Fibroblast of gingiva (primary cell): ENCODE measurements at regions not wholly inside any gene's neighbourhood (a gene's known extent, or its start where the extent isn't known, plus 50 kb on each side); places are given as distances from the start of the nearest gene placed in this dataset.
A peak's percentile ranks its signal among the peaks of the same experiment; 100 is the strongest.

Experiments
- DNase-seq: peaks from one replicate; pipeline ENCODE4 v3.0.0-alpha.2; 2011; ENCODE audit warnings: low read depth

DNA sequence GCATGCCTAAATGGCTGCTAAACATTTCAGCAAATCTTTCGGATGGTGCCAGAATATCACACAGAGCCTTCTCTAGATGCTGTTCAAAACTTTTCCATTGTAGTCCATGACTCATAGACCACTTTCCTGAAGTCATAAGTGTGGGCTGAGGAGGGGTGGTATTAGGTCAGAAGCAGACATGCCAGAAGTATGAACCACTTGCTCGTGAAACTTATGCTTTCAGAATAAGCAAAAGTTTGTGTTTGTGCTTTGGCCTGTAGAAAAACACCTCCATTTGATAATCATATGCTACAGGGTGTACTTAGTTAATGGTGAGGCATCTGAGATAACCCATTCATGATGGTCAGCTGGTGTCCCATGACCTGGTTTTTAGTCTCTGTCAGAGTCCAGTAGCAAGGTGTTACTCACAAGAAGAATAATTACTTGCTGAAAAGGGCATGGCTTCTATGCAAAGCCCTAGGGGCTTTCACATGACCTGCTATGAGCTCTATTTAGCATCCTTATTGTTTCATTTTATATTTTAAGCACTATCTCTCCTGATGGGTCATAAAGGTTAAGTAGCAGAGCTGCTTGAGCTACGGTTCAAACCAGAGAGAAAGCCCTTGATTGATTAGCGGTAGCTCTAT is 183.1 kb upstream of the IVNS1ABP start:
- DNase-seq, result peak; percentile 52

DNA sequence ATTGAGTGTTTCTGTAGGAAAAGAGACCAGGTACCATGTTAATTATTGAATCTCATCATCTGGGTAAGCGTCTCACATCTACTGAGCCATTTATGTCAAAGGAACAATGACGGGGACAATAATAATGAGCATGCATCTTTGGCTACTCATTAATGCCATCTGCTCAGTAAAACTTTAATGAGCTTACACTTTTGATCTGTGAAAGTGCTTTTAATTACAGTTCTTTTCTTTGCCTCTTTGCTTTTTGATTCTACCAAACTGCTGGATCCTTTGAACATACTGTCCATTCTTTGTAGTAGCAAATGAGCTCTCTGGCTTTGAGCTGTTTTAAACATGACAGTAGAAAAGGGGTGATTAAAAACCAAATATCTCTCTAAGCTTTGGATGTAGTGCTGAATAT is 181.2 kb upstream of the IVNS1ABP start:
- DNase-seq, result no peak

DNA sequence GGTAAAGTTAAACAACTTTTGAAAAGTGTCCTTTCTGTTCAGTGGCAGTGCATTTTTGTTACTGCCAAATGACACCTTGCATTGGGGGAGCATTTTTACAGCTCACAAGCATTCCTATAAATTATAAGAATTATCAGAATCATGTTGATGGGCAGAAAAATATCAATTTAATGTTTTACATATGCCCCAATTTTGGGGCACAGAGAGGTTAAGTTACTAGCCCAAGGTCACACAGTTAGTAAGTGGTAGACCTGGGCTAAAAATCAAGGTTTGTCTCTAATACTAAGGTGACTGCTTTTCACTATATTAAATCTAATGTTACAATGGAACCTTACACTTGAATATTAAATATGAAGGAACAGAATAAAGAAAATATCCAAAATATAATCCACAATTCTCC is 180.1 kb upstream of the IVNS1ABP start:
- no peak for DNase-seq

DNA sequence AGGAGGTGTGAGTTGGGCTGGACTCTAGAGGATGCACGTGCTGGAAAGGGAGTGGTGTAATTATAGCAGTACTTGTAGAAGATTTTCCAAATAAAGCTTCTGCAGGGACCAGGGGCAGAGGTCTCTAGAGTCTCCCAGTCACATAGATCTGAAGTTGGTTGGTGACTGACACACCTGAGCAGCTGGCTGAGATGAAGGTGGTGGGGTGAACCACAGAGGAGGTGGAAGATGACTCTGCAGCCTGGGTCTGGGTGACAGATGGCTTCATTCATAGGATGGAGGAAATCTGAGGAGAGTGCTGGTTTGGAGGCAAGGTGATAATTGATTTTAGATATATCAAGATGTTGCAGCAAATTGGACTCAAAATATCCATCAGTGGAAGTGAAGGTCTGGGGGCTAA is 178.9 kb upstream of the IVNS1ABP start:
- no peak for DNase-seq

DNA sequence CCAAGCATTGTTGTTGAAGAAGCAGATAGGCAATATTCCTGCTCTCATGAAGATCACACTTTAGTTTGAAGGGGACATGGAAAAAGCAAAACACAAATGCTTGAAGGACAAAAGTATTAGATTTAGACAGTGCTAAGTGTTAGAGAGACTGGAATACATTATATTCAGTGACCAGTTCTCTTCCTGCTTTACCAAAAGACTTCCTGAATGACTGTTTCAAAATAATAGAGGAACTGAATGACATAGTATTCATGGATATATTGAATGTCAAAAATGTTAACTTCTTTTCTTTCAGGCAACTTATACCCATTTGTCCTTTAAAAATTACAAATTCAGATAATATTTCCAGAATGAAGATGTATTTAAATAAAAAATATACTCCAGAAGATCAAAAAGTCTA is 178.0 kb upstream of the IVNS1ABP start:
- DNase-seq, result no peak

DNA sequence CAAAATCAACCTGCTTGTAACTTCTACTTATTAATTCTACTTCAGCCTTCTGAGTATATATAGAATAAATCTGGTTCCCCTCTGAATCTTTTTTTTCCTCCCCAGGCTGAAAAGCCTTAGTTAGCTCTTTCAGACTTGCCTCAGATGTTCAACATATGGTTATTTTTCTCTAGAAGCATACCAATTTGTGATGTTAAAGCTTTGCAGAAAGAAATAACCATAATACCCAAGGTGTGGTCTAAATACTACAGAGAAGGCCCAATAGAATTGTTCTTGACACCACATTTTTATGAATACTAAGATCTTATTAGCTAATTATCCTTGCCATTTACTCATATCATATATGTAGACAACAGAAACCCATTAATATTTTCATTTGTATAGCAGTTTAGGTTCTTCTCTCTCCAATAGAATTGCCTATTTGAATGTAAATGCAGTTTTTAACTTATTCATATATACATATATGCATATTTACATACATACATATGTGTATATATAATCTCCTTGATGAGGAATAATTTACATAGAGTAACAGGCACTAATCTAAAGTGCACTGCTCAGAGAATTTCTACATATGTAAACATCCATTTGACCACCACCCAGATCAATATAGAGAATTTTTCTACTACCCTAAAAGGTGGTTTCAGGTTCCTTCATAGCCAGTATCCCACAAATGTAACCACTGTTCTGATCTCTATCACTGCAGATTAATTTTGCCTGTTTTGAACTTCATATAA is 175.2 kb upstream of the IVNS1ABP start:
- no peak for DNase-seq

DNA sequence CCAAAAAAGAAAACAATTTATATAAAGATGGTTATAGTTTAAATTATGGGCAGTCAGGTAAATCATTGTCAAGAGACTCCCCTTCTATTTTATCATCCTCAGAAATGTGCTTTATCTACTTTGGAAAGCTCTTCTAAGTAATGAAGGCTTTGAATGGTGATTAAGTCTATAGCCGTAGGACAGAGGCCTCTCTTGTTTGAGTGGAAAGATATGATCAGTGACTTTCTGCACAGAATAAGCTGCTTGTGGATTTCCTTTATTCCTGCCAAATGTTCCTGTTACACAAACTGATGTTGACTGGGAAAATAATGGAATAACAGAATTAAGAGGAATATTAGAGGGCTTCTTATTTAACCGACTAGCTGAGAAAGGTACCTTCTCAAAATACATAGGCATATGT is 174.6 kb upstream of the IVNS1ABP start:
- DNase-seq, result no peak

DNA sequence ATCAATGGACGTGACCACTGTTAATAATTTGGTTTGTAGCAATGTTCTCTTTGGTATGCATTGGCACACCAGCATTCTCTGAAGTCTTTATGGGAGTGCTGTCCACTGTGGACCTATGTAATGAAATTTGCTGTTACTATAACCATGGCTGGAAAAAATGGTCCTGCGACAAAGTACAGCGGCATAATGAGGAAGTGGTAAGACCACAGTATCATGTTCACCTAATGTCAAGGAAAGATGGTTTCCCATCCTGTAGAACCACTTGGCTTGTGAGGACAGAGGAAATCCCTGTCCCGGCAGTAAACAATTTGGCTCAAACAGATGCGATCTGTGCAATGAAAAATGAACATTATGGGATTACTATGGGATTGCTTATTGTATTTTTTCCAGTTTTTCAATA is 173.9 kb upstream of the IVNS1ABP start:
- DNase-seq, result no peak

DNA sequence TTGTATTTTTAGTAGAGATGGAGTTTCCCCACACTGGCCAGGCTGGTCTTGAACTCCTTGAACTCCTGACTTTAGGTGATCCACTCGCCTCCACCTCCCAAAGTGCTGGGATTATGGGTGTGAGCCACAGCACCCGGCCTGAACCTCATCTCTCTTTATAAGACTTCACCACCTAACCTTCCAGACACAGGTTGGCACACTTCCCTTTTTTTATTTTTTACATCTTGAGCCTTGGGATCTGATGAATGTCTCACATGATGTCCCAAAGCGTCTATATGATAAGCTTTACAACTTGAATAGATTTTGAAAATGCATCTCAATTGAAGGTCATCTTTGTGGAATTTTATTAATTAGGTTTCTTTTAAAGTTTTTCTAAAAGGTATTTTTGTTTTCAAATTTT is 172.4 kb upstream of the IVNS1ABP start:
- DNase-seq, result no peak

DNA sequence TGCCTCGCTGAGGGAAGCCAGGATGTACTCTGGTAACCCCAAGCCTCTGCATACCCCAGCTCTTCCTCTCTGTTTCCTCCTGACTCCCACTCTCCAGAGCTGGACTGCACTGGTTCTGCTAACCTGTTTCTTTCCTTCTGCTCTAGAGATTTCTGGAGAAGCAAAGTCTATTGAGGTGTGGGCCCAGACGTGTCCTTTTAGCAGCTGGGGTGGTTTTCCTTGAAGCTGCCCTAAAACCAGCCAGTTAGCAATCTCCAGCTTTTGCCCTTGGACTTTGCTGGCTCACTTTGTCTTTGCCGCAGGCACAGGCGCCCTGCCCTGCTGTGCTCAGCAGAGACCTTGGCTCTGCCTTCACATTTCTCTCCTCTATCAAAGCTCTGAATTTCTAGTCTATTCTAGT is 171.8 kb upstream of the IVNS1ABP start:
- no peak for DNase-seq

DNA sequence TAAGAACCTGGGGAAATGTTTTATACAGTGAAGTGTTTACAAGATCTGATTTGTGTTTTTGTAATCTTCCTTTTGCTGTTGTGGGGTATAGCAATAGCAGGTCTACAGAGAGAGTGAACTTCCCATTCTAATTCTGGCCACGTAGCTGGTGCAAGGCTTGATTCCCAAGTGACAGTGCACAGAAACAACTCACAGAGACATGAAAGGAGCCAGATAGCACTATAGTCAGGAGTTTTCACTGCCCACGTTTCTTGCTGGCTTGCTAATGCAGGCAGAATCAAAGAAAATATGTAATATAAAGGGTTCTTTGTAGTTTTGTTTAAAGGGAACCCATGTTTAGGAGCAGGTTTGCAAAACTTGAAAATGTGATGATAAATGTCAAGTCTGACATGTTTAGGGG is 170.9 kb upstream of the IVNS1ABP start:
- no peak for DNase-seq

DNA sequence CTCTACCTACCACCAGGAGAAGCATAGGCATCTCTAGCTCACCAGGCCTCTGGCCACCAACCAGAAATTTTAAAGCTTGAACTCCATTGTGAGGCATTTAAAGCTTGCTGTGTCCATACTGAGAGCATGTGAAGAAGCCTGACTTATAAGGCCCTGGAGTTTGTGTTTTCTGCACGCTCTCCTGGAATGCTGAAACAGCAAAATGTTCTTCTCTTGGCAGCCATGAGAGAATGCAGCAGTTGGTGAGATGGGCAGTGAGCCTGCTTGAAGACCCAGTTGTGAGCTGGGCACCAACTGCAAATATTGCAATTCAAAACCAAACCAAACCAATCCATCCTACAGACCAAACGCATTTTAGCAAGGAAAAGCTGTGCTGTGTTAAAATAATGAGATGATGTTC is 170.0 kb upstream of the IVNS1ABP start:
- DNase-seq, result no peak

DNA sequence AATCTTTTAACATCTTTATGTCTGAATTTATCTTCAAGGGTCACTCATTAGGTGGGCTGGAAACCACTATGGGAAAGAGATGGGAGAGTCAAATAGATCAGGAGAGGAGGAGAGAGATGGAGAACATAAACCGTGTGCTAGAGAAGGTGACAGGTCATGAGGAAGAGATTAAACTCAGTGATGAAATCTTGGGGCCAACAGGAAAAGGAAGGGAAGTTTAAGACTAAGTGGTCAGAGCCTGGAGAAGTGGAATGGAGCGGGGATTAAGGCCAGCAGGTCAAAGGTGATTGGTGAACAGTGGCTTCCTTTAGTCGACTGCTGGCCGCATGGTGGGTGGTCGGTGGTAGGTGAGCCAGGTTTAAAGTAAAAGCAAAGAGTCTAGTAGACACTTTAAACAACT is 169.3 kb upstream of the IVNS1ABP start:
- DNase-seq, result no peak

DNA sequence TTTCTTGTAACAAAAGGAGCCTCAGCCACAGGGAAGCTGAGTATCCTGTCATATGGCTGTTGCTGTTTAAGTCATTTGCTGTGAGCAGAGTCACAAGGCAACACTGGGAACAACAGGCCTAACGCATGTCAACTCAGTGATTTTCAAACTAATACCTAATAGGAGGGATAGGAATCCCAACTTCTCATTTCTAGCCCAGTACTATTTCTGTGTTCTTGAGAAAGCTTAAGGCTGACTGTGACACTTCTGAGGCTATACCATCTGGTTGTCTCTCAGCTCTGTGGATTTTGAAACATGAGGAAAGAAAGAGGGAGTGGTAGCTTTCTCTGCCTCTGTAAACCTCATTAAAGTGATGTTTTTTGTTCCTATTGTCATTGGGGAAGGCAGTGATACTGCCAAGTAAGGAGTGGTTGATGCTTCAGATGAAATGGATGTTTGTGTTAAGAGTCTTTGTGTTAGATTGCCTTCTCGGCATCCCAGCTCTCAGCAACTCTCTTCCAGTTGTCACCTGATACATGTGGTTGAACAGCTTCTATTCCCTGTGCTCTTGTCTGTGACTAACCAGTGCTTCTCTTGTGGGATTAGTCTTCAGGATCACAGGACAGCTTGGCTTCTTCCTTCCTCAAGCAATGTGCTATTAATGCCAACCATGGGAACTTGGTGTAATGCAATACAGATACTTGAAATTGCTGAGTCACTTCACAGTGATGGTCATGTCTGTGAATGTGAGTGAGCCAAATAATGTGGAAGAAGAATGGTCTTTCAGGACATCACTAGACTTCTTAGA is 166.8 kb upstream of the IVNS1ABP start:
- DNase-seq, result peak; percentile 98

DNA sequence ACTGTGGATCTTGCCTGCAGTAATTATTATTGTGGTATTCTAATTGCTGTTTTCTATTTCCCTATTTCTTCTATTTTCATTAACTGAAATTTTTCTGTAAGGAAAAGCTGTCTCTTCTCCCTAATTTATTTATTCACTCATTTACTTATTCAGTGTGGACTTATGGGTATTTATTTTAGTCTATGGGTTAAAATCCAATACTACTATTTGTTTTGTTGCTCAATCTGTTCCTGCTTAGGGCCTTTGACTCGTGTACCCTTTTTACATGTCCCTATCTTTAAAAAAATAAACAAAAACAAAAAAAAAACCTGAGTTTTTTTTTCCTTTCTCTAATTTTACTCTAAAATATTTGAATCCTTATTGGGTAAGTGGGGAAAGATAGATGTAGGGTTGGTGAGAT is 166.2 kb upstream of the IVNS1ABP start:
- DNase-seq, result no peak

DNA sequence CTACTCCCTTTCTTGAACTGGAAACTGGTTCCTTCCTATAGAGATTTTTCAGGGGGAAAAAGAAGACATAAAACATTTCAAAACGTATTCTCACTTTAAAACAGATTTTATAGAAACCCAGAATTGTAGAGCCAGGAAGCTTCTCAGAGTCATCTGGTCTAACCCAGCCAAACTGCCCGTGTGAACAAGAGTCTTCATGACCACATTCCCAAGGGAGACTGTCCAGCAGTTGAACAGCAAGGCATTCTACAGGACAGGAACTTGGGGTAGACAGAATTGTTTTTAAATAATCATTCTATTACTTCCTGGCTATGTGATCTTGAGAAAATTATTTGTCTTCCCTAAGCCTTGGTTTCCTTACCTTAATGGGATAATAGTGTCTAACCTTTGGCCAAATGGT is 163.5 kb upstream of the IVNS1ABP start:
- DNase-seq, result no peak

DNA sequence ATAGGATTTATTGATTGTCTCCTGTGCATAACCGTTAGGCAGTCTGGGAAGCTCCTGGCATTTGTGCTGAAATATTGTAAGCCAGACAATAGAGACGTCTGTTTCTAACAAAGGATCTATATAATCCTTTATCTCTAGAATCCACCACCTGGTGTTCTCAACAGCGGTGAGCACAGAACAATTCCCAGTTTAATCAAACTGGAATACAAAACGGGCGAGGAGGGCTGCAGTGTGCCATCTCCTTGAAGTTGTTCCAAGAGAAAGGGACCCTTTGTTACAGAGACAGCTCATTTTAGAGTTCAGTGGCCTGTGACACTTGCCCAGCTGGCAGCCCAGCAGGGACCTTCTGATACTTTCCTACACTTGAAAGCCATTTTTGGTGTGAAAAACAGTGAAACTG is 162.8 kb upstream of the IVNS1ABP start:
- no peak for DNase-seq

DNA sequence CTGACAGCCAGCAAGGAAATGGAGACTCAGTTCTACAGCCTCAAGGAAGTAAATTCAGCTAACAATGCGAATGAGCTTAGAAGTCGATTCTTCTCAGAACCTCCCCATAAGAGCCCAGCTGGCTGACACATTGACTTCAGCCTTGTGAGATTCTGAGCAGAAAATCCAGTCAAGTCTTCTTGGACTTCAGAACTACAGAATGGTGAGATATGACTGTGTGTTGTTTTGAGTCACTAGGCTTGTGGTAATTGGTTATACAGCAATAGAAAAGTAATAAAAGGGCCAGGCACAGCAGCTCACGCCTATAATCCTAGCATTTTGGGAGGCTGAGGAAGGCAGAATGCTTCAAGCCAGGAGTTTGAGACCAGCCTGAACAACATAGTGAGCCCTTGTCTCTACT is 161.8 kb upstream of the IVNS1ABP start:
- DNase-seq, result no peak

DNA sequence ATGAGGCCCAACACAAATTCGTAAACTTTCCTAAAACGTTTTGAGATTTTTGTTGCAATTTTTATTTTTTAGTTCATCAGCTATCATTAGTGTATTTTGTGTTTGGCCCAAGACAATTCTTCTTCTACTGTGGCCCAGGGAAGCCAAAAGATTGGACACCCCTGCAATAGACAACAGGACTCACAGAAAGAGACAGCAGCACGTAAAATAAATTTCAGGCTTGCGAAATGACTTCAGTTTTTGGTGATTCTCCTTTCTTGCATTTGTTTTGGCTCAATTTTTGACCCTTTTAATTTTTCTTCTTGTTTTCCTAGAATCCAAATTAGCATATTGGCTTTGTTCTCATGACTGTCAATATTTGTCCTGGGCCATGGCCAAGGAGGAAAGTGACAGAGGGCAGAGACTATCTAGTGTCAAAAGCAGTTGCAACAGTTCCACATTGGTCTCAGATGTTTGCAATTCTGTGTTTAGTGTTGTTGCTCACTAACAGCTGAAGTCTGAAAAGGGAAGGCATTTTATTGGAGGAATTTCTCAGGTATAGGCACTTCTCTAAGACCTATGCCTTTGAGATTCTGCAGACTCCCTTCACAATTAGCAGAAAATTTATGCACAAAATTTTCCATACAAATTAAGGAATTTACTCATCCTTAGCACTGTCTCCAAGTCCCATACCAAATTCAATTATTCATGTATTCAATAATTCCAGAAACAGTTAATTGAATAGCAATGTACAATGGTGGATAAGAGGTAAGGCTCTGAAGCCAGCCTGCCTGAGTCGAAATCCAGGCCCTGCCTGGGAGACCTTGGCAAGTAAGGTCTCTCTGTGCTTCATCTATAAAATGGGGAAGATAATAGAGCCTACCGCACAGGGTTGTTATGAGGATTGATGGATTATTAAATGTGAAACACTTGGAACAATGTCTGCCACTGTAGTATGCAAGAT is 160.9 kb upstream of the IVNS1ABP start:
- DNase-seq, result peak; percentile 51

DNA sequence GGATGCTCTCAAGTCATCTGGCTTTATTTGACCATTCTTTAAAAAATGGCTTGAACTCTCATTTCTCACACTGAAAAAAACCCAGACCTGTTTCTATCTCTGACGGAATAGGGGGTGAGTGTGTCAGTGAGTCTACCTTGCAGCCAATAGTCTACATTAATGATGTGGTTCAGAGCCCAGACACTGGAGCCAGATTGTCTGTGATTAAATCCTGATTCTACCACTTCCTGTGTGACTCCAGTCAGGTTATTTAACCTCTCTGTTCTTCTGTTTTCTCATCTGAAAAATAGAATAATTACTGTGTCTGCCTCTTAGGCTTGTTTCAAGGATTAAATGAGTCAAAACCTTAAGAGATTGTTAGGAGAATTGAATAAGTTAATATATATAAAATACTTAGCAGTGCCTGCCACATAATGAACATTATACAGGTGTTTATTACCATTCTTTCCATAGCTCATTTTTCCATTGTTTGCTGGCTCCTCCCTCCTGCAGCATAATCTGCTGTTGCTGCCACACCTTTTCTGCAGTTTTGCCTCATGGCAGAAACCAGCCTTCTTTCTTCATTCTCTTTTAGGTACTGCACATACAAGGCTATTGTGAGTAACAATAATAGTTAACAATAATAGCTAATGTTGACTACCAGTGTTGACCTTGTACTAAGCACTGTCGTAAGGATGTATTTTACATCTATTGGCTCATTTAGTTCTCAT is 157.6 kb upstream of the IVNS1ABP start:
- no peak for DNase-seq

DNA sequence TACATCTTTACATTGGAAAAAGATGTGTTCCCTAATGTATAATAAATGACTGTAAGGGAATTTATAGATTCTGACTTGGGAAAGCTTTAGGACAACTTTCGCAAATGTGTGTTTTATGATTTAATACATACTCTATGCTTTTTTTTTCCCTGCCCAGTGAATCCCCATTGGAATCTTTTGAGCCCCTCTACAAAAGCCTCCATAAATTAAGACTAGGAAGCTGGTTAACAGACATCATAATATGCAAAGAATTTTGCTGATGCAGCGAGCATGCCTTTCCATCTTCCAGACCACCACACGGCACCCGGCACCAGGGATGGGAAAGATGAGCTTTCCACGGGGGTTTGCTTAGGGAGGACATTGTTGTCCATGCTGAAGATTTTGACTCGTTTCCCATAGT is 156.1 kb upstream of the IVNS1ABP start:
- no peak for DNase-seq

DNA sequence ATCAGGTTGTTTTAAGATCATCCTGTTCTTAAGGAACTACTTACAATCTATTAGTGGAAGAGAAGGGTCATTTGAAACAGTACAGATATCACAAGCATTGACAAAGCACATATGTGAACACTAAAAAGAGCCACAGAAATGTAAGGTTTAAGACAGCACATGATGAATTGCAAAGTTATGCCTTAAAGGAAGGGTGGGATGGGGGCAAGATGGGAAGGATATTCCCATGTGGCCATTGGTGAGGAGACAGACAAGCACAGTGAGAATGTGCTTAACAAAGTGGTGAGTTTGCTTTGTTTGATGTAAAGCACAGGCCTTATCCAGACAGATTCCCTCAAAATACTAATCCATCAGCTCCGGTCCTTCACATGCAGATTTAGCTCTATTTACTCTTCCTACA is 151.6 kb upstream of the IVNS1ABP start:
- no peak for DNase-seq
